SH-SY5Y (cell line): ENCODE measurements at regions not wholly inside any gene's neighbourhood (a gene's known extent, or its start where the extent isn't known, plus 50 kb on each side); places are given as distances from the start of the nearest gene placed in this dataset.

Experiments
- GATA2 ChIP-seq: IDR thresholded peaks from 2 replicates; pipeline ENCODE4 v1.6.1; 2011; ENCODE audit warnings: mild to moderate bottlenecking, low read depth, low read length
- GATA3 ChIP-seq: IDR thresholded peaks from 2 replicates; pipeline ENCODE4 v1.6.1; 2011; ENCODE audit warnings: low read depth, mild to moderate bottlenecking, low read length, moderate library complexity

DNA sequence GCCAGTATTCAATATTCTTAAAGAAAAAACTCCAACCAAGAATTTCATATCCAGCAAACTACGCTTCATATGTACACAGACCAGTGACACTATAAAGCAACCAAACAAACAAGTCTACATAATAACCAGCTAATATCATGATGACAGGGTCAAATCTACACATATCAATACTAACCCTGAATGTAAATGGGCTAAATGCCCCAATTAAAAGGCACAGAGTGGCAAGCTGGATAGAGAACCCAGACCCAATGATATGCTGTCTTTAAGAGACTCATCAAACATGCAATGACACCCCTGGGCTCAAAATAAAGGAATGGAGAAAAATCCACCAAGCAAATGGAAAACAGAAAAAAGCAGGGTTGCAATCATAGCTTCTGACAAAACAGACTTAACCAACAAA is 218.1 kb upstream of the NFE2L3 start:
- TF ChIP-seq GATA2 (no peak), GATA3 (no peak)
